T-helper 2 cell treated with Interferon-gamma antibody and Interleukin-4, amounts not matched to agents 5 μg/mL and 100 μg/mL, for 36 hours (primary cell): ENCODE measurements at regions not wholly inside any gene's neighbourhood (a gene's known extent, or its start where the extent isn't known, plus 50 kb on each side); places are given as distances from the start of the nearest gene placed in this dataset.

Source experiments
- DNase-seq: peaks from one replicate; pipeline ENCODE4 v3.0.0; 2021; ENCODE audit warnings: low spot score
- H3K27ac Mint-ChIP-seq: one replicate; pipeline ENCODE4 v1.8.0; 2021; ENCODE audit warnings: mild to moderate bottlenecking, mixed read lengths
- H3K27me3 Mint-ChIP-seq: one replicate; pipeline ENCODE4 v1.8.0; 2021; ENCODE audit warnings: low read depth, mixed read lengths
- H3K36me3 Mint-ChIP-seq: one replicate; pipeline ENCODE4 v1.8.0; 2021; ENCODE audit warnings: low read depth, mixed read lengths
- H3K4me1 Mint-ChIP-seq: one replicate; pipeline ENCODE4 v1.8.0; 2021; ENCODE audit warnings: low read depth, mixed read lengths
- H3K4me3 Mint-ChIP-seq: one replicate; pipeline ENCODE4 v1.8.0; 2022; ENCODE audit warnings: mild to moderate bottlenecking, moderate library complexity, mixed read lengths
- H3K9me3 Mint-ChIP-seq: one replicate; pipeline ENCODE4 v1.8.0; 2021; ENCODE audit warnings: mixed read lengths

DNA sequence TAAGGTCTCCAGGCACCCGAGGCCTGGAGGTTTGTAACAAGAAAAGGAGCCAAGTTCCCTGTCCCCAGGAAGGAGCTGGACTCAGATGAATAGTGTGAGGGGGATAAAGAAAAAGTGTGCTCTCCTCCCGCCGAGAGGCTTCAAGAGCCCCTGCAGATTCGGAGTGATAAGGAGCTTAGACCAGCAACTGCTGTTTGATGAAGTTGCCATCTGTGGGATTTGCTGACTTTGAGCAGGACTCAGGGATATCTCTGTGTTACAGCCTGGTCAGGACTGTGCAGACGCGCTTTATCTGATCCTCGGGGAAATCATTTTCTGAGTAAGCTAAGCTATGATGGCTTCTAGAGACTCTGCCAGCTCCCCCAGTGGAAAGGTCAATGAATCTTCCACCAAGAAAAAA, 1017.0 kb downstream of the TBC1D22A start:
- H3K4me1 Mint-ChIP-seq = no peaks in the 10 kb centered on the region
- no peaks in the 10 kb centered on the region for H3K27me3 Mint-ChIP-seq
- no peak overlapping the region for H3K4me3 Mint-ChIP-seq
- H3K9me3 Mint-ChIP-seq = no peaks in the 10 kb centered on the region
- DNase-seq = no peak
- no peak overlapping the region for H3K27ac Mint-ChIP-seq
- no peaks in the 10 kb centered on the region for H3K36me3 Mint-ChIP-seq

DNA sequence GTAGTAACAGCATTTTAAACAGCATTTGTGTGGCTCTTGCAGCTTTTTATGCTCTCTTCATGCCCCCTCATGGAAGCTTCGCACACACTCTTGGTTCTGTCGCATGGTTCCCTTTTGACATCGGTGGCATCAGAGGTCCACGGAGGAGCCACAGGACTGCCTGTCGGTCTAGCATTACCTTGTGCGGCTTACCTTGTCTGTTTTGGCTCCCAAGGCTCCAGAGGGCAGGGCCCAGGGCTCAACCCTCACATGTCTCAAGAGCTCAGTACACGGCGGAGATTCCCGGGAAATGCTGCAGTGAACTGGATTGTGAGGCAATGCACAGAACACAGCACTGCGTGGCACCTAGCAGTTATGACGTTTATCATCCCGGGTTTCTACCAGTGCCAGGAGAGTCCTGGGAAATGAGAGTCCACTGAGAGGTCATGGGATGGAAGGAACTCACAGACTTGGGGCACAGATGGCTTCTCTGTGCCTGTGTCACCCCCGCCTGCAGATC, 1015.8 kb downstream of the TBC1D22A start:
- H3K4me1 Mint-ChIP-seq = no peaks in the 10 kb centered on the region
- H3K9me3 Mint-ChIP-seq = no peaks in the 10 kb centered on the region
- H3K4me3 Mint-ChIP-seq = no peak overlapping the region
- no peaks in the 10 kb centered on the region for H3K36me3 Mint-ChIP-seq
- no peak for DNase-seq
- no peak overlapping the region for H3K27ac Mint-ChIP-seq
- H3K27me3 Mint-ChIP-seq = no peaks in the 10 kb centered on the region

- H3K9me3 Mint-ChIP-seq = no peaks in the 10 kb centered on the region
- H3K27ac Mint-ChIP-seq = no peak overlapping the region
- H3K4me1 Mint-ChIP-seq = no peaks in the 10 kb centered on the region
- no peaks in the 10 kb centered on the region for H3K36me3 Mint-ChIP-seq
- H3K27me3 Mint-ChIP-seq = peaks cover 3% of the 10 kb centered on the region
- DNase-seq = no peak
- H3K4me3 Mint-ChIP-seq = no peak overlapping the region
These were observed 1015.0 kb downstream of the TBC1D22A start for GRCh38 chr22:47777426-47777825.

DNA sequence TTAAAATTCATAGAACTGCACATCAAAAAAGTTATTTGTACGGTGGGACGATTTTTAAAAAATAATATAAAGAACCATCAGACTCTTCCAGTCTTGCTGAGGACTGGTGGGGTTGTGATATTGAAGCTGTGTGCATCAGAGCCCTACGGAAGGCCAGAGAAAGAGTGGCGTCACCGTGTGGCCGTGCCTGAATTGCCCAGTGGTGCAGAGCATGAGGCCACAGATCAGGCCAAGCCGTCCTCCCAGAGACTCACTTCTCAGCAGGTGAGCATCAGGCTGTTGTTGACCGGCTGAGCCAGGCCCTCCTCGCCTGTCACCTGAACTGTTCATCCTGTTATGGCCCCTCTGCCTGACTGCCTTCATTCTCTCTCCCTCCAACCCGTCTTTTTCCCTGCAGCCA, 1013.9 kb downstream of the TBC1D22A start:
- Mint-ChIP-seq H3K27ac (no peak overlapping the region), H3K4me1 (no peaks in the 10 kb centered on the region), H3K27me3 (peaks cover 3% of the 10 kb centered on the region), H3K9me3 (no peaks in the 10 kb centered on the region), H3K36me3 (no peaks in the 10 kb centered on the region), H3K4me3 (no peak overlapping the region)
- DNase-seq = no peak

GRCh38 chr22:47775686-47776085, 1013.2 kb downstream of the TBC1D22A start:
- Mint-ChIP-seq H3K4me3 (no peak overlapping the region), H3K4me1 (no peaks in the 10 kb centered on the region), H3K27me3 (peaks cover 3% of the 10 kb centered on the region), H3K27ac (no peak overlapping the region), H3K9me3 (no peaks in the 10 kb centered on the region), H3K36me3 (no peaks in the 10 kb centered on the region)
- no peak for DNase-seq

DNA sequence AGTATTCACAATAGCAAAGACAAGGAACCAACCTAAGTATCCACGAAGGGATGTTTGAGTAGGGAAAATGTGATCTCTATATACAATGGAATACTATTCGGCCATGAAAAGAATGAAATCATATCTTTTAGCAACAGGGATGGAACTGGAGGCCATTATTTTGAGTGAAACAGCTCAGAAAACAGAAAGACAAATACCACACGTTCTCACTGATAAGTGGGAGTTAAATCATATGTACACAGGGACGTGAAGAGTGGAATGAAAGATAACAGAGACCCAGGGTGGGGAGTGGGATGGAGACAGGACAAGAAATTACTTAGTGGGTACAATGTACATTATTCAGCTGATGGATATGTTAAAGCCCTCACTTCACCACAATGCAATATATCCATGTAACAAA, 1012.7 kb downstream of the TBC1D22A start:
- Mint-ChIP-seq H3K27ac (no peak overlapping the region), H3K4me1 (no peaks in the 10 kb centered on the region), H3K27me3 (peaks cover 3% of the 10 kb centered on the region), H3K4me3 (no peak overlapping the region), H3K9me3 (no peaks in the 10 kb centered on the region), H3K36me3 (no peaks in the 10 kb centered on the region)
- DNase-seq = no peak

DNA sequence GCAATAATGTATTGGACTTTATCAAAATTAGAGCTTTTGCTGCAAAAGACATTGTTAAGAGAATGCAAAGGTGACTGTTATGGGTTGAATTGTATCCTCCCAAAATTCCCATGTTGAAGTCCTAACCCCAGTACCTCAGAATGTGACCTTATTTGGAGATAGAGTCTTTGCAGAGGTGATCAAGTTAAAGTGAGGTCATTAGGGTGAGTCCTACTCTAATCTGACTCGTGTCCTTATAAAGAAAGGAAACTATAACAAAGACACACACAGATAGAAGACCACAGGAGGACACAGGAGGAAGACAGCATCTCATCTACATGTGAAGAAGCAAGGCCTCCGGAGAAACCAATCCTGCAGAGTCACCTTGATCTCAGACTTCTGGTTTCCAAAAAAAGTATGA, 1011.2 kb downstream of the TBC1D22A start:
- no peak overlapping the region for H3K4me3 Mint-ChIP-seq
- no peaks in the 10 kb centered on the region for H3K9me3 Mint-ChIP-seq
- H3K27me3 Mint-ChIP-seq = peaks cover 3% of the 10 kb centered on the region
- no peaks in the 10 kb centered on the region for H3K36me3 Mint-ChIP-seq
- DNase-seq = no peak
- H3K4me1 Mint-ChIP-seq = no peaks in the 10 kb centered on the region
- H3K27ac Mint-ChIP-seq = no peak overlapping the region

DNA sequence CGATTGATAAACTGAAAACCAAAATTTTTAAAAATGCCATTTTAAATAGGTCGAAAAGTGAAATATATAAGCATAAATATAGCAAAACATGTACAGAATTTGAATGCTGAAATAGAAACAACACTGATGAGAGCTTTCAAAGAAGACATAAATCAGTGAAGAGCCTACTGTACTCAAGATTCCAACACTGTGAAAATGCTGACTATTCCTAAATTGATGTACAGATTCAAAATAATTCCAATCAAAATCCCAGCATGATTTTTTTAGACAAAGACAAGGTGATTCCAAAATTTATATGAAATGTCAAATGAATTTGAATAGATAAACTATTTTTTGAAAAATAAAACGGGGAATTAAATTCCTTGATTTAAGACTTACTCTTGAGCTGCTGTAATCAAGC, 1010.4 kb downstream of the TBC1D22A start:
- H3K27me3 Mint-ChIP-seq = peaks cover 3% of the 10 kb centered on the region
- DNase-seq = no peak

DNA sequence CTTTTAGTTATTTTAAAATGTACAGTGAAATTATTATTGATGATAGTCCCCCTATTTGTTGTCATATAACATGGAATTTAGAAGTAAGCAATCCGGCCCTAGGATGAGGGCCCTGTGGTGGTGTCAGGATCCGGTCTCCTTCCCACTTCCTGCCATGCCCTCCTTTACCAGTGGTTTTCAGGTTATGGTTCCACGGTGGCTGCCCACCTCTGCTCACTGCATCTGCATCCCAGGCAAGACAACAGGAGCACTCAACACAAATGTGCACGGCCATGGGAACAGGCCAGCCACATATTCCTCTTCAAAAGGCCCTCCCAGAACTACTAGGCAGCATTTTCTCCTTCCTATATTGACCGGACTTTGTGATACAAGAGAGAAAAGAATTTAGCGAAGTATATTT, 1007.2 kb downstream of the TBC1D22A start:
- H3K27me3 Mint-ChIP-seq = peaks cover 3% of the 10 kb centered on the region
- no peak for DNase-seq
- H3K36me3 Mint-ChIP-seq = no peaks in the 10 kb centered on the region
- H3K27ac Mint-ChIP-seq = no peak overlapping the region
- peaks cover 3% of the 10 kb centered on the region for H3K9me3 Mint-ChIP-seq
- no peaks in the 10 kb centered on the region for H3K4me1 Mint-ChIP-seq
- no peak overlapping the region for H3K4me3 Mint-ChIP-seq

More for the DNA sequence above, 1010.4 kb downstream of the TBC1D22A start:
- no peaks in the 10 kb centered on the region for H3K4me1 Mint-ChIP-seq
- no peak overlapping the region for H3K4me3 Mint-ChIP-seq
- no peaks in the 10 kb centered on the region for H3K9me3 Mint-ChIP-seq
- H3K27ac Mint-ChIP-seq = no peak overlapping the region
- H3K36me3 Mint-ChIP-seq = no peaks in the 10 kb centered on the region

DNA sequence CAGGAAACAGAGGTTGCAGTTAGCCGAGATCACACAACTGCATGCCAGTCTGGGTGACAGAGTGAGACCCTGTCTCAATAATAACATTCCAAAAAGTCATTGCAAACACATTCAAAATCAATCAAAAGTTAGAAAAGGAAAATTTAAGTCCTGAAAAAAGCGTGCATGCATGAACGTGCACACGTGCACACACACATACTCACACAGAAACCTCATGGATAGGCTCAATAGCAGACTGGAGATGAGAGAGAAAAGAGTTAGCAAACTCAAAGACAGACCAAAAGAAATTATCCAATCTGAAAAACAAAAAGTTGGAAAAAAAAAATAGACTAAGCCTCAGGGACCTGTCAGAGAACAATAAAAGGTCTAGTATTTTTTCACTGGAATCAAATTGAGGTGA, 1005.6 kb downstream of the TBC1D22A start:
- DNase-seq = no peak
- Mint-ChIP-seq H3K27me3 (peaks cover 3% of the 10 kb centered on the region), H3K27ac (no peak overlapping the region), H3K9me3 (peaks cover 4% of the 10 kb centered on the region), H3K4me3 (no peak overlapping the region), H3K4me1 (no peaks in the 10 kb centered on the region), H3K36me3 (no peaks in the 10 kb centered on the region)

- Mint-ChIP-seq H3K4me1 (no peaks in the 10 kb centered on the region), H3K36me3 (no peaks in the 10 kb centered on the region), H3K27me3 (peaks cover under 1% of the 10 kb centered on the region), H3K4me3 (no peak overlapping the region), H3K9me3 (peaks cover 4% of the 10 kb centered on the region), H3K27ac (no peak overlapping the region)
- no peak for DNase-seq
These were observed 1005.0 kb downstream of the TBC1D22A start for GRCh38 chr22:47767403-47767802.

- no peak overlapping the region for H3K27ac Mint-ChIP-seq
- no peaks in the 10 kb centered on the region for H3K27me3 Mint-ChIP-seq
- H3K36me3 Mint-ChIP-seq = no peaks in the 10 kb centered on the region
- no peaks in the 10 kb centered on the region for H3K4me1 Mint-ChIP-seq
- H3K4me3 Mint-ChIP-seq = no peak overlapping the region
- no peak for DNase-seq
- peaks cover 4% of the 10 kb centered on the region for H3K9me3 Mint-ChIP-seq
These were observed 1003.3 kb downstream of the TBC1D22A start for GRCh38 chr22:47765757-47766156.

DNA sequence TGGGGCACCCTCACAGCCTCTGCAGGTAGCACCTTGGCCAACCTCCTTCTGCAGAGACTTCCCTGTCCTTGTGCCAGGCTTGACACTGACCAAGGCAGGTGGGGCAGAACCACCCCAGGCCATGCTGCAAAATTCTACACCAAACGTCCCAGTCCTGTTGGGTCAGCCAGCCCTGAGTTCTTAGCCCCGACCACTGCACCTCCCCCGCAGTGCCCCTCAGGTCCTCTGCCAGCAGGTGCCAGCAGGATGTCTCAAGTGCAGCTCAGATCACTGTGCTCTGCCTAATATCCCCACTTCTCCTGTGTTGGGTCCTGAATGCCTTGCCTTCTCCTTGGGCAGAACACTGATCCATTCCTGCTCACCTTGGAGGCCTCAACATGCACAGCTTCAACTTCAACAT, 999.7 kb downstream of the TBC1D22A start:
- Mint-ChIP-seq H3K9me3 (peaks cover 4% of the 10 kb centered on the region), H3K4me1 (no peaks in the 10 kb centered on the region), H3K4me3 (no peak overlapping the region), H3K36me3 (no peaks in the 10 kb centered on the region), H3K27ac (no peak overlapping the region), H3K27me3 (no peaks in the 10 kb centered on the region)
- no peak for DNase-seq

- H3K27me3 Mint-ChIP-seq = no peaks in the 10 kb centered on the region
- H3K4me3 Mint-ChIP-seq = no peak overlapping the region
- H3K27ac Mint-ChIP-seq = no peak overlapping the region
- H3K4me1 Mint-ChIP-seq = no peaks in the 10 kb centered on the region
- DNase-seq = no peak
- H3K9me3 Mint-ChIP-seq = peaks cover 3% of the 10 kb centered on the region
- H3K36me3 Mint-ChIP-seq = no peaks in the 10 kb centered on the region
These were observed 997.5 kb downstream of the TBC1D22A start for GRCh38 chr22:47759909-47760308.

GRCh38 chr22:47757741-47758140, 995.3 kb downstream of the TBC1D22A start:
- Mint-ChIP-seq H3K27me3 (no peaks in the 10 kb centered on the region), H3K27ac (no peak overlapping the region)

More at GRCh38 chr22:47757741-47758140, 995.3 kb downstream of the TBC1D22A start:
- H3K4me1 Mint-ChIP-seq = no peaks in the 10 kb centered on the region
- H3K36me3 Mint-ChIP-seq = no peaks in the 10 kb centered on the region
- H3K4me3 Mint-ChIP-seq = no peak overlapping the region
- H3K9me3 Mint-ChIP-seq = no peaks in the 10 kb centered on the region
- no peak for DNase-seq
